ENCODE measurements at regions not wholly inside any gene's neighbourhood (a gene's known extent, or its start where the extent isn't known, plus 50 kb on each side); places are given as distances from the start of the nearest gene placed in this dataset.

DNA sequence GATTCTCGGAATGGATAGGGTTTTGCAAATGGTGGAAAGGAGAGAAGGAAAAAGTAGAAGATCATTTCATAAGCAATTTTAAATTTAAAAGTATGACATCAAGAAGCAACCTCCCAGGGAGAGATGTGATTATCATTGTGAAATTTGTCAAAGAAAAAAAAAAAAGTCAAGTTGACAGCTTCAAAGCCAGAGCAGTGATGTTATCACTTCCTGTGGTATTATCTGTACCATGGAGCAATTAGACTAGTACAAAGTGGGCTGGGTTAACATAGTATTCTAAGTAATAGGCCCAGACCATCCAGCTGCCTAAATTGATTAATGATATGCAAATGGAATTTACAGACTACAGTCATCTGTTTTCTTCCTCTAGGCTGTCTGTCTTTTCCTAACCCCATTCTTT lies 84.0 kb upstream of the NPY start:
- Histone ChIP-seq H3K56ac (ENCODE audit: extremely low read depth, insufficient read depth, low read length) (no peak overlapping the region), H3K79me1 (ENCODE audit: low read depth in 1 of 2, low read length in 2 of 2) (no peaks in the 10 kb centered on the region), H2AFZ (replicated peaks; ENCODE audit: low read length, poor library complexity) (no peak overlapping the region), H3K27ac (ENCODE audit: insufficient read depth, low read length) (no peak overlapping the region), H2BK5ac (ENCODE audit: low read depth, low read length, poor library complexity, severe bottlenecking) (no peak overlapping the region), H4K20me1 (ENCODE audit: insufficient read depth, low read length) (no peaks in the 10 kb centered on the region), H3K4ac (ENCODE audit: low read depth, low read length) (no peak overlapping the region), H2BK120ac (ENCODE audit: low read depth, low read length) (no peak overlapping the region), H4K8ac (ENCODE audit: low read depth in 2 of 2, low read length in 2 of 2) (no peak overlapping the region), H3K18ac (ENCODE audit: low read depth, low read length) (no peak overlapping the region), H4K91ac (ENCODE audit: insufficient read depth, low read depth, low read length) (no peak overlapping the region), H2BK20ac (ENCODE audit: low read depth, low read length) (no peak overlapping the region), H3K9me3 (ENCODE audit: control insufficient read depth, insufficient read depth, low read length) (no peaks in the 10 kb centered on the region), H3K27me3 (ENCODE audit: control insufficient read depth, insufficient read depth, low read length) (no peaks in the 10 kb centered on the region), H3K9me1 (ENCODE audit: insufficient read depth, low read length) (no peaks in the 10 kb centered on the region), H3K9ac (ENCODE audit: low read depth, low read length) (no peak overlapping the region), H3K14ac (replicated peaks; ENCODE audit: low read depth, low read length) (no peak overlapping the region), H3K4me3 (ENCODE audit: insufficient read depth, low read depth, low read length) (no peak overlapping the region), H4K5ac (ENCODE audit: low read depth, low read length) (no peak overlapping the region), H2AK9ac (replicated peaks; ENCODE audit: low read depth, low read length, poor library complexity) (no peak overlapping the region), H2BK15ac (ENCODE audit: low read depth, low read length) (no peak overlapping the region), H3K4me2 (ENCODE audit: low read depth, low read length) (no peak overlapping the region), H2AK5ac (ENCODE audit: low read depth, low read length) (no peak overlapping the region), H3K36me3 (ENCODE audit: control insufficient read depth, insufficient read depth, low read length) (no peaks in the 10 kb centered on the region), H3K4me1 (ENCODE audit: control insufficient read depth, insufficient read depth, low read length) (no peaks in the 10 kb centered on the region), H3K23ac (ENCODE audit: low read depth, low read length) (no peak overlapping the region)
- no peak for DNase-seq
- TF ChIP-seq BHLHE40 (IDR thresholded peaks at IDR 0.05; ENCODE audit: low read depth, low read length) (no peak), RAD21 (IDR thresholded peaks at IDR 0.05; ENCODE audit: low read length) (no peak), POLR2A (IDR thresholded peaks at IDR 0.05; ENCODE audit: low read depth, low read length) (no peak), RCOR1 (IDR thresholded peaks at IDR 0.05; ENCODE audit: insufficient replicate concordance, low read length) (no peak), MXI1 (IDR thresholded peaks at IDR 0.05; ENCODE audit: borderline replicate concordance, low read depth, low read length) (no peak), RFX5 (IDR thresholded peaks at IDR 0.05; ENCODE audit: low read depth, low read length) (no peak)
- dilution Hi-C loops (cut with HindIII; ENCODE audit: low sequenced_read_pairs, unreplicated experiment) (no loop called here), intact Hi-C loops (cut with micrococcal nuclease) (loop anchor here (10.0 kb wide), 1 partner anchor 65 kb away; no protein-coding TSS in a partner anchor), in situ Hi-C loops (cut with MboI; ENCODE audit: low sequenced_read_pairs) (loop anchor here (10.0 kb wide), 1 partner anchor 425 kb away; no protein-coding TSS in a partner anchor)
- BruUV-seq (replicated peaks): no TSS peak
- ChIA-PET CTCF (interaction anchor here (0.6 kb wide), 1 partner anchor 86 kb away, joined by 3 read pairs; no protein-coding TSS in a partner anchor), POLR2A (ENCODE audit: unreplicated experiment) (no interaction called here)
- no peak for ATAC-seq (ENCODE audit: low read depth)
- WGBS, 2 experiments (ENCODE audit: extremely low coverage in 2 of 2, insufficient read length in 1 of 2): no CpG with 5 or more reads among the region's 1 CpG

All from IMR-90 (cell line).